ENCODE measurements at regions not wholly inside any gene's neighbourhood (a gene's known extent, or its start where the extent isn't known, plus 50 kb on each side); places are given as distances from the start of the nearest gene placed in this dataset.

- TF ChIP-seq POLR2A (IDR thresholded peaks at IDR 0.05) (no peak), CTCF (IDR thresholded peaks at IDR 0.05) (no peak)
Observed at GRCh38 chr13:97145057-97145456, 77.1 kb upstream of the MBNL2 start.

GRCh38 chr13:97148894-97149293, 73.2 kb upstream of the MBNL2 start:
- intact Hi-C loops (cut with DNase I; ENCODE audit: low total_unique reads), result no loop called here
- WGBS, 2 donors, result 81 to 88% methylated on average over 4 of the region's 4 CpGs
- H3K4me3 ChIP-seq (ENCODE audit: low read depth, poor library complexity, severe bottlenecking), result no peak overlapping the region
- TF ChIP-seq POLR2A (IDR thresholded peaks at IDR 0.05) (no peak), CTCF (IDR thresholded peaks at IDR 0.05) (no peak)
- DNase-seq (ENCODE audit: low spot score in 2 of 2), result no peak

More at GRCh38 chr13:97145057-97145456, 77.1 kb upstream of the MBNL2 start:
- no peak overlapping the region for H3K4me3 ChIP-seq (ENCODE audit: low read depth, poor library complexity, severe bottlenecking)
- 94 to 96% methylated on average over 2 of the region's 2 CpGs for WGBS, 2 donors
- intact Hi-C loops (cut with DNase I; ENCODE audit: low total_unique reads), result no loop called here
- DNase-seq (ENCODE audit: low spot score in 2 of 2), result no peak

GRCh38 chr13:97160421-97160820, 61.7 kb upstream of the MBNL2 start:
- intact Hi-C loops (cut with DNase I; ENCODE audit: low total_unique reads), result no loop called here
- 83 to 91% methylated on average over 2 of the region's 2 CpGs for WGBS, 2 donors
- H3K4me3 ChIP-seq (ENCODE audit: low read depth, poor library complexity, severe bottlenecking), result no peak overlapping the region
- no peak for DNase-seq (ENCODE audit: low spot score in 2 of 2)
- TF ChIP-seq POLR2A (IDR thresholded peaks at IDR 0.05), result no peak
- TF ChIP-seq CTCF (IDR thresholded peaks at IDR 0.05), result no peak

GRCh38 chr13:97161582-97162231, 60.4 kb upstream of the MBNL2 start:
- intact Hi-C loops (cut with DNase I; ENCODE audit: low total_unique reads), result no loop called here
- no peak for TF ChIP-seq CTCF (IDR thresholded peaks at IDR 0.05)
- no peak for DNase-seq (ENCODE audit: low spot score in 2 of 2)
- H3K4me3 ChIP-seq (ENCODE audit: low read depth, poor library complexity, severe bottlenecking), result no peak overlapping the region
- 88 to 89% methylated on average over 5 of the region's 5 CpGs for WGBS, 2 donors

- no peak for DNase-seq (ENCODE audit: low spot score in 2 of 2)
- H3K4me3 ChIP-seq (ENCODE audit: low read depth, poor library complexity, severe bottlenecking), result no peak overlapping the region
- intact Hi-C loops (cut with DNase I; ENCODE audit: low total_unique reads), result no loop called here
- WGBS, 2 donors, result 88 to 89% methylated on average over 2 of the region's 2 CpGs
- TF ChIP-seq POLR2A (IDR thresholded peaks at IDR 0.05) (no peak), CTCF (IDR thresholded peaks at IDR 0.05) (no peak)
Observed at GRCh38 chr13:97165502-97166425, 56.4 kb upstream of the MBNL2 start.

Measured in lower leg skin (tissue), 4 donors.